ENCODE measurements at regions not wholly inside any gene's neighbourhood (a gene's known extent, or its start where the extent isn't known, plus 50 kb on each side); places are given as distances from the start of the nearest gene placed in this dataset.

DNA sequence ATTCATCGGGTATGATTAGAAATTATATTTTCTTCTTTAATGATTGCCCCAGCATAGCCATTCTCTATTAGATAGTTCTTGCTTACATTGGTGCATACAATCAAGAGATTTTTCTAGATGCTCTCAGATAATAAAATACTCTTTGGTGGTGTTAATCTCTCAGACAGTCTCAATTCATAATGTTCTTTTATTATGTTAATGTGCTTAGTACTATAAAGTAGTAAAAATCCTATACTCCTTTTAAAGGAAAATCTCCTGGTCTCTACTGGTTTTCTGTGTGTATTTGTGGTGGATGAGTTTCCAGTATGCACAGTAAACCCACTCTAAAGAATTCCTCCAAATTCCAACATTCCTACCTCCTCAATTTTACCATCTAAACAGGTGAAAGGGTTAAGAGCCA lies 203.5 kb downstream of the FAT4 start:
- Histone ChIP-seq H3K27me3 (replicated peaks; ENCODE audit: insufficient read depth, low read length) (no peaks in the 10 kb centered on the region), H3K4me2 (ENCODE audit: low read depth, low read length) (no peak overlapping the region), H3F3A (ENCODE audit: insufficient read depth, low read length) (no peaks in the 10 kb centered on the region), H3K9me2 (replicated peaks; ENCODE audit: insufficient read depth, low read length) (no peaks in the 10 kb centered on the region), H3K36me3 (replicated peaks; ENCODE audit: insufficient read depth, low read length) (no peaks in the 10 kb centered on the region), H3K9ac (ENCODE audit: low read length) (no peak overlapping the region), H3K9me3 (replicated peaks; ENCODE audit: insufficient read depth, low read length) (no peaks in the 10 kb centered on the region), H2AFZ (ENCODE audit: low read length) (no peak overlapping the region), H3K4me1 (ENCODE audit: low read length) (no peaks in the 10 kb centered on the region), H3K4me3 (ENCODE audit: low read length) (no peak overlapping the region), H4K20me1 (ENCODE audit: insufficient read depth, low read length) (no peaks in the 10 kb centered on the region), H3K27ac (ENCODE audit: low read length) (no peak overlapping the region), H3K79me2 (ENCODE audit: low read length) (no peaks in the 10 kb centered on the region)
- no peak for DNase-seq
- no peak for TF ChIP-seq CTCF (IDR thresholded peaks at IDR 0.05; ENCODE audit: low read length)
- TF ChIP-seq EZH2 (optimal IDR thresholded peaks at IDR 0.05; ENCODE audit: low read depth, low read length) = no peak
- TF ChIP-seq EZH2phosphoT487 (IDR thresholded peaks at IDR 0.05; ENCODE audit: low read length) = no peak

DNA sequence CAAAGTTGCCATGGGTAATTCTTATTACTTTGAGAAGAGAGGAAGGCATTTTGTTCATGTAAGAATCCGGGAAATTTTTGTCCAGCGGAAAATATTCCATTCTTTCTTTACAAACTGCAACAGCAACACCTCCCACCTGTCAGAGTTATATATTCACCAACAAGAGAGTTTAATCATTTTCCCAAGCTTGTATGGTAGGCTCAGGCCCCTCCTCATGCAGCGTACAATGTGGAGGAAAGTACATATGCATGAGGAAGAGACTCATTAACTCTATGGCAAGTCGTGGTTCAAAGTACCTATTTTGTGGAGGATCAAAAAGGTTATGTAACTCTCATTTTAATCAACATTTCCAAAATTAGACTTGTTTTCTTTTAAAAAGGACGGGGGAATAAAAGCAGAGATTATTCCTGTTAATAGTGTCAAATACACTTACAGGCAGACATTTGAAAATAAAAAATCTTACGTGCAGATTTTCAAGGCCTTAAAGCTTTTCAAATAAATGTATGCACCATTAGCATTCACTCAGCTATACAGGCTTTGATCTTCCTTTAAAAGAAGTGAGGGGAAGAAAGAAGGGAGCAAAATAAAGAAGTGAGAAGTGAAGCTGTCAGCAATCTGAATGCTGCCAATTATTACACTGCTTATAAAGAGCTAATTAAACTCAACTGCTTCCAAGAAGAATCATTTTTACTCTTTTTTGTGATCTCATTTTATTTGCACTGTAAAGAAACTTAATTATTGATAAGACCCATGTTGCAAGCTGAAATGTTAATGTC lies 204.8 kb downstream of the FAT4 start:
- no peaks in the 10 kb centered on the region for H3K4me1 ChIP-seq (ENCODE audit: low read length)
- H3K9me3 ChIP-seq (replicated peaks; ENCODE audit: insufficient read depth, low read length) = no peaks in the 10 kb centered on the region
- no peaks in the 10 kb centered on the region for H3K9me2 ChIP-seq (replicated peaks; ENCODE audit: insufficient read depth, low read length)
- no peak for TF ChIP-seq EZH2phosphoT487 (IDR thresholded peaks at IDR 0.05; ENCODE audit: low read length)
- TF ChIP-seq EZH2 (optimal IDR thresholded peaks at IDR 0.05; ENCODE audit: low read depth, low read length) = no peak
- TF ChIP-seq CTCF (IDR thresholded peaks at IDR 0.05; ENCODE audit: low read length) = no peak
- H3K27me3 ChIP-seq (replicated peaks; ENCODE audit: insufficient read depth, low read length) = no peaks in the 10 kb centered on the region
- no peak overlapping the region for H3K9ac ChIP-seq (ENCODE audit: low read length)
- no peak overlapping the region for H3K4me3 ChIP-seq (ENCODE audit: low read length)
- no peak overlapping the region for H2AFZ ChIP-seq (ENCODE audit: low read length)
- H4K20me1 ChIP-seq (ENCODE audit: insufficient read depth, low read length) = no peaks in the 10 kb centered on the region
- no peaks in the 10 kb centered on the region for H3F3A ChIP-seq (ENCODE audit: insufficient read depth, low read length)
- H3K27ac ChIP-seq (ENCODE audit: low read length) = no peak overlapping the region
- DNase-seq = no peak
- H3K36me3 ChIP-seq (replicated peaks; ENCODE audit: insufficient read depth, low read length) = no peaks in the 10 kb centered on the region
- H3K79me2 ChIP-seq (ENCODE audit: low read length) = no peaks in the 10 kb centered on the region
- no peak overlapping the region for H3K4me2 ChIP-seq (ENCODE audit: low read depth, low read length)

- DNase-seq = no peak
- Histone ChIP-seq H3K4me2 (ENCODE audit: low read depth, low read length) (no peak overlapping the region), H2AFZ (ENCODE audit: low read length) (no peak overlapping the region), H3K4me1 (ENCODE audit: low read length) (no peaks in the 10 kb centered on the region), H4K20me1 (ENCODE audit: insufficient read depth, low read length) (no peaks in the 10 kb centered on the region), H3K27me3 (replicated peaks; ENCODE audit: insufficient read depth, low read length) (no peaks in the 10 kb centered on the region), H3K4me3 (ENCODE audit: low read length) (no peak overlapping the region), H3K9me2 (replicated peaks; ENCODE audit: insufficient read depth, low read length) (no peaks in the 10 kb centered on the region), H3K27ac (ENCODE audit: low read length) (no peak overlapping the region), H3F3A (ENCODE audit: insufficient read depth, low read length) (no peaks in the 10 kb centered on the region), H3K9ac (ENCODE audit: low read length) (no peak overlapping the region), H3K79me2 (ENCODE audit: low read length) (no peaks in the 10 kb centered on the region), H3K9me3 (replicated peaks; ENCODE audit: insufficient read depth, low read length) (no peaks in the 10 kb centered on the region), H3K36me3 (replicated peaks; ENCODE audit: insufficient read depth, low read length) (no peaks in the 10 kb centered on the region)
- TF ChIP-seq CTCF (IDR thresholded peaks at IDR 0.05; ENCODE audit: low read length) (no peak), EZH2 (optimal IDR thresholded peaks at IDR 0.05; ENCODE audit: low read depth, low read length) (no peak), EZH2phosphoT487 (IDR thresholded peaks at IDR 0.05; ENCODE audit: low read length) (no peak)
Measured at GRCh38 chr4:125520258-125520990, 205.7 kb downstream of the FAT4 start.
